Endothelial cell of umbilical vein (primary cell): ENCODE measurements at regions not wholly inside any gene's neighbourhood (a gene's known extent, or its start where the extent isn't known, plus 50 kb on each side); places are given as distances from the start of the nearest gene placed in this dataset.

Source experiments
- BruUV-seq: library from RNA; stranded (reverse); fragments of 400-500 nt; replicated peaks from 2 replicates; lab custom pipeline; 2021; lab: Mats Ljungman, UMichigan
- CTCF ChIA-PET: fragments of 300-600, 350-600 bp; sonication (Branson Sonifier 250); formaldehyde crosslinking; loops from one replicate; lab custom pipeline; 2021; ENCODE audit warnings: antibody characterized with exemption, inconsistent platforms; lab: Charles Lee
- POLR2A ChIA-PET: fragments of 300-600, 350-600 bp; sonication (Branson Sonifier 250); formaldehyde crosslinking; loops from one replicate; lab custom pipeline; 2021; ENCODE audit warnings: antibody characterized with exemption, inconsistent platforms; lab: Charles Lee
- DNase-seq: peaks from one replicate; pipeline ENCODE4 v3.0.0-alpha.2; 2011; ENCODE audit warnings: low read depth, low spot score
- FAIRE-seq: peaks from 2 replicates; lab custom pipeline; 2011; peaks lifted over from hg19 to GRCh38; lab: Jason Lieb, UNC
- H2AFZ ChIP-seq: 2 replicates; pipeline ENCODE4 v1.6.0; 2012; ENCODE audit warnings: low read depth, low read length, control low read depth, inconsistent platforms
- H3K27ac ChIP-seq: 2 replicates; pipeline ENCODE4 v1.5.1; 2011; ENCODE audit warnings: low read depth, mild to moderate bottlenecking, control low read depth, low read length, moderate library complexity; ENCODE audit not compliant: insufficient read depth
- H3K27me3 ChIP-seq, 2 experiments: 2 replicates each; pipeline versions ENCODE4 v1.6.0 to v1.6.1; 2011; ENCODE audit warnings: low read length in 2 of 2, mixed read lengths in 1 of 2; ENCODE audit not compliant: control insufficient read depth in 2 of 2, insufficient read depth in 2 of 2
- H3K36me3 ChIP-seq, 2 experiments: 2 replicates in 1 of 2; 3 replicates in 1 of 2; pipeline ENCODE4 v1.5.1; 2011; ENCODE audit warnings: low read length in 2 of 2, mild to moderate bottlenecking in 1 of 2, moderate library complexity in 1 of 2; ENCODE audit not compliant: control insufficient read depth in 2 of 2, insufficient read depth in 2 of 2; ENCODE audit errors: extremely low read depth in 1 of 2
- H3K4me1 ChIP-seq: 3 replicates; pipeline ENCODE4 v1.5.1; 2011; ENCODE audit warnings: mild to moderate bottlenecking, low read length; ENCODE audit not compliant: control insufficient read depth, insufficient read depth; ENCODE audit errors: extremely low read depth
- H3K4me2 ChIP-seq: 2 replicates; pipeline ENCODE4 v1.6.1; 2011; ENCODE audit warnings: low read length, control low read depth, mixed read lengths; ENCODE audit not compliant: insufficient read depth
- H3K4me3 ChIP-seq, 3 experiments: fragments of 200-600 bp in 1 of 3; sonication (generic), shearing (Covaris generic) in 1 of 3; replicated peaks in 1 of 3; 2 replicates each; pipeline ENCODE4 v1.5.1; 2011 to 2016; ENCODE audit warnings: control low read depth in 3 of 3, low read length in 3 of 3, mild to moderate bottlenecking in 2 of 3, inconsistent platforms in 1 of 3, low read depth in 1 of 3, moderate library complexity in 1 of 3; ENCODE audit not compliant: insufficient read depth in 1 of 3
- H3K79me2 ChIP-seq: 2 replicates; pipeline ENCODE4 v1.6.0; 2012; ENCODE audit warnings: low read length, inconsistent platforms; ENCODE audit not compliant: control insufficient read depth, insufficient read depth
- H3K9ac ChIP-seq: replicated peaks from 2 replicates; pipeline ENCODE3; 2011; ENCODE audit warnings: low read length, control low read depth; ENCODE audit not compliant: insufficient read depth; ENCODE audit errors: extremely low read depth
- H3K9me1 ChIP-seq: replicated peaks from 3 replicates; pipeline ENCODE4 v1.6.0; 2011; ENCODE audit warnings: mild to moderate bottlenecking, low read length; ENCODE audit not compliant: control insufficient read depth, insufficient read depth; ENCODE audit errors: extremely low read depth
- H3K9me3 ChIP-seq: replicated peaks from 2 replicates; pipeline ENCODE4 v1.5.1; 2012; ENCODE audit warnings: low read length, inconsistent platforms; ENCODE audit not compliant: control insufficient read depth, insufficient read depth
- H4K20me1 ChIP-seq: replicated peaks from 2 replicates; pipeline ENCODE3; 2011; ENCODE audit warnings: mild to moderate bottlenecking, low read length; ENCODE audit not compliant: control insufficient read depth, insufficient read depth; ENCODE audit errors: extremely low read depth
- EZH2 ChIP-seq: IDR thresholded peaks from 2 replicates; pipeline ENCODE4 v1.6.1; 2012; ENCODE audit warnings: borderline replicate concordance, low read depth, mild to moderate bottlenecking, moderate library complexity, low read length, inconsistent platforms; ENCODE audit not compliant: severe bottlenecking
- FOS ChIP-seq: IDR thresholded peaks from 2 replicates; pipeline ENCODE4 v1.6.1; 2011; ENCODE audit warnings: mild to moderate bottlenecking, low read length, moderate library complexity, borderline replicate concordance; ENCODE audit not compliant: insufficient read depth
- GATA2 ChIP-seq: IDR thresholded peaks from 2 replicates; pipeline ENCODE4 v1.7.0; 2011; ENCODE audit warnings: low read depth, mild to moderate bottlenecking, moderate library complexity, mixed read lengths, low read length; ENCODE audit not compliant: insufficient read length, insufficient read depth
- JUN ChIP-seq: IDR thresholded peaks from 2 replicates; pipeline ENCODE4 v1.6.1; 2011; ENCODE audit warnings: borderline replicate concordance, low read depth; ENCODE audit not compliant: insufficient read length, insufficient read depth
- MAX ChIP-seq: IDR thresholded peaks from 2 replicates; pipeline ENCODE4 v1.6.1; 2011; ENCODE audit not compliant: insufficient read depth, insufficient read length
- MYC ChIP-seq: IDR thresholded peaks from one replicate; pipeline ENCODE4 v1.6.1; 2011; ENCODE audit warnings: mild to moderate bottlenecking, low read depth, low read length
- POLR2AphosphoS5 ChIP-seq: IDR thresholded peaks from 2 replicates; pipeline ENCODE4 v1.6.1; 2012; ENCODE audit warnings: low read depth, mild to moderate bottlenecking, control low read depth, low read length, moderate library complexity; ENCODE audit not compliant: insufficient read depth
- dilution Hi-C: fragments of 300-500 bp; cut with MboI; formaldehyde crosslinking; loops from one replicate; pipeline ENCODE4 v1.15.0; 2019; ENCODE audit warnings: low sequenced_read_pairs; ENCODE audit not compliant: extremely low pct_ligation_motif_present
- intact Hi-C: fragments of 100-400 bp; cut with micrococcal nuclease; formaldehyde crosslinking; loops from one replicate; pipeline ENCODE4 v1.10.0; 2022
- TF ChIP-seq, protein P1 (sequence below), 2 donors: IDR thresholded peaks; 1 replicate in 1 of 2; 2 replicates in 1 of 2; pipeline ENCODE4 v1.5.1; 2011; ENCODE audit warnings: low read length in 2 of 2, mild to moderate bottlenecking in 2 of 2, moderate library complexity in 2 of 2, control low read depth in 1 of 2, inconsistent platforms in 1 of 2, low read depth in 1 of 2; ENCODE audit not compliant: insufficient read depth in 1 of 2; ENCODE audit errors: extremely low read depth in 1 of 2

GRCh38 chr2:38170067-38170466 is 94.1 kb upstream of the CYP1B1 start:
- BruUV-seq: no TSS peak
- POLR2A ChIA-PET: no interaction called here
- H3K9ac ChIP-seq: no peak overlapping the region
- no peaks in the 10 kb centered on the region for H3K4me1 ChIP-seq
- no peak overlapping the region for H3K4me3 ChIP-seq
- no peak for DNase-seq
- no peak overlapping the region for H3K27ac ChIP-seq
- H3K9me1 ChIP-seq: no peaks in the 10 kb centered on the region
- CTCF ChIA-PET: no interaction called here
- H3K27me3 ChIP-seq: peaks cover 0 to 5% of the 10 kb centered on the region in 2 experiments
- intact Hi-C loops (loop anchor here (1.0 kb wide), 1 partner anchor 15 kb away; no protein-coding TSS in a partner anchor), dilution Hi-C loops (no loop called here)
- no peaks in the 10 kb centered on the region for H3K9me3 ChIP-seq
- no peaks in the 10 kb centered on the region for H3K36me3 ChIP-seq
- H2AFZ ChIP-seq: no peak overlapping the region
- FAIRE-seq: no peak
- H4K20me1 ChIP-seq: no peaks in the 10 kb centered on the region
- TF ChIP-seq JUN (no peak), POLR2AphosphoS5 (no peak), MAX (no peak), FOS (no peak), MYC (no peak), GATA2 (no peak), EZH2 (no peak)
- TF ChIP-seq, protein P1, sequence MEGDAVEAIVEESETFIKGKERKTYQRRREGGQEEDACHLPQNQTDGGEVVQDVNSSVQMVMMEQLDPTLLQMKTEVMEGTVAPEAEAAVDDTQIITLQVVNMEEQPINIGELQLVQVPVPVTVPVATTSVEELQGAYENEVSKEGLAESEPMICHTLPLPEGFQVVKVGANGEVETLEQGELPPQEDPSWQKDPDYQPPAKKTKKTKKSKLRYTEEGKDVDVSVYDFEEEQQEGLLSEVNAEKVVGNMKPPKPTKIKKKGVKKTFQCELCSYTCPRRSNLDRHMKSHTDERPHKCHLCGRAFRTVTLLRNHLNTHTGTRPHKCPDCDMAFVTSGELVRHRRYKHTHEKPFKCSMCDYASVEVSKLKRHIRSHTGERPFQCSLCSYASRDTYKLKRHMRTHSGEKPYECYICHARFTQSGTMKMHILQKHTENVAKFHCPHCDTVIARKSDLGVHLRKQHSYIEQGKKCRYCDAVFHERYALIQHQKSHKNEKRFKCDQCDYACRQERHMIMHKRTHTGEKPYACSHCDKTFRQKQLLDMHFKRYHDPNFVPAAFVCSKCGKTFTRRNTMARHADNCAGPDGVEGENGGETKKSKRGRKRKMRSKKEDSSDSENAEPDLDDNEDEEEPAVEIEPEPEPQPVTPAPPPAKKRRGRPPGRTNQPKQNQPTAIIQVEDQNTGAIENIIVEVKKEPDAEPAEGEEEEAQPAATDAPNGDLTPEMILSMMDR (IDR thresholded peaks at IDR 0.05; ENCODE audit: extremely low read depth in 1 of 2, insufficient read depth in 1 of 2, low read depth in 1 of 2, low read length in 2 of 2): no peak
- H3K4me2 ChIP-seq: no peak overlapping the region
- no peaks in the 10 kb centered on the region for H3K79me2 ChIP-seq
